ENCODE measurements at regions not wholly inside any gene's neighbourhood (a gene's known extent, or its start where the extent isn't known, plus 50 kb on each side); places are given as distances from the start of the nearest gene placed in this dataset.

GRCh38 chr2:35081001-35081621 is 1274.5 kb upstream of the CRIM1 start:
- no CpG with 5 or more reads among the region's 1 CpG for WGBS (ENCODE audit: insufficient coverage)
- Mint-ChIP-seq H3K27me3 (ENCODE audit: low read depth in 3 of 3) (no peaks in the 10 kb centered on the region), H3K9me3 (peaks cover 0 to 2% (median 0%) of the 10 kb centered on the region in 7 donors)

DNA sequence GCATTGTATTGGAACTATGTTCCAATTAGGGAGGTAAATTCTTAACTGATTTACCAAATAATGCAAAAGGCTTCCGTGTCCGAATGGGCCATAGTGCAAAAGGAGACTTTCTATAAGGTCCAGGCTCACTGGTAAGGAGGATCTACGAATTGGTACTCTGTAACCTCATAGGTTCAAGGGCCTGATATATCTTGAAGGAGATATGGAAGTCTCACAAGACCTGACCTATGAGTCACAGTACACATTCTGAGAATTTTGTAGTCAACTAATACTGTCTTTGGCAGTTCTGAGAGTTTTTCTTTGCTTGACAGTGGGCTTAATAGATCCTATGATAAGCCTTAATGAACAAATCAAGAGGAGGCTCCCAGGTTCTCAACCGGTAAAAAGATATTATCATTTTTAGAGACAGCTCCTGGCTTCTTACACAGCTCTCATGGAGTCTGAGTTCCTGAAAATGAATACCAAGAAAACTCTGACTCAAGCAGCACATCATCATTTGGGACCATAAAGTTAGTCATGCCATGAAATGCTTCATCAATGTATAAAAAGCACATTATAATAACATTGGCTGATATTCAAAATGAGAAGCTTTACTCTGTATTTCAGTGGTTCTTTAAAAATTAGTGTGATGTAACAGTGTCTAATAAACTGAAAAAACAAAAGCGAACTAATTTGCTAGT is 1275.2 kb upstream of the CRIM1 start:
- Histone ChIP-seq H4K20me1 (ENCODE audit: insufficient read depth, low read length) (no peaks in the 10 kb centered on the region), H3K27ac (ENCODE audit: low read depth in 1 of 2, low read length in 2 of 2) (no peak overlapping the region), H3K4me1 (ENCODE audit: control insufficient read depth in 1 of 2, insufficient read depth in 2 of 2, low read length in 2 of 2) (no peaks in the 10 kb centered on the region), H3K9me3 (replicated peaks in 1 of 2; ENCODE audit: control insufficient read depth in 1 of 2, insufficient read depth in 1 of 2, low read length in 2 of 2) (peaks cover 0 to 3% of the 10 kb centered on the region in 2 donors), H2AFZ (ENCODE audit: insufficient read depth, low read depth, low read length, poor library complexity, severe bottlenecking) (no peak overlapping the region), H3K27me3 (ENCODE audit: control insufficient read depth in 2 of 2, insufficient read depth in 2 of 2, low read length in 2 of 2) (no peaks in the 10 kb centered on the region), H3K4me3 (replicated peaks in 1 of 3; ENCODE audit: low read depth in 2 of 3, low read length in 3 of 3) (no peak overlapping the region), H3K9ac (ENCODE audit: insufficient read depth, low read length, poor library complexity, severe bottlenecking) (no peak overlapping the region), H3K4me2 (replicated peaks; ENCODE audit: extremely low read depth, low read length, poor library complexity, severe bottlenecking) (no peak overlapping the region), H3K79me2 (ENCODE audit: insufficient read depth, low read length) (no peaks in the 10 kb centered on the region), H3K36me3 (replicated peaks in 1 of 2; ENCODE audit: control insufficient read depth in 1 of 2, insufficient read depth in 2 of 2, low read length in 2 of 2) (no peaks in the 10 kb centered on the region)
- Mint-ChIP-seq H3K27ac (no peak overlapping the region), H3K9me3 (peaks cover 0 to 2% (median 0%) of the 10 kb centered on the region in 7 donors), H3K4me1 (no peaks in the 10 kb centered on the region), H3K4me3 (no peak overlapping the region), H3K27me3 (ENCODE audit: low read depth in 3 of 3) (no peaks in the 10 kb centered on the region), H3K36me3 (no peaks in the 10 kb centered on the region)
- DNase-seq: no peak
- no peak for TF ChIP-seq CTCF (IDR thresholded peaks at IDR 0.05)
- no CpG with 5 or more reads among the region's 5 CpGs for WGBS (ENCODE audit: insufficient coverage)
- intact Hi-C loops (cut with micrococcal nuclease): no loop called here

More at GRCh38 chr2:35081001-35081621, 1274.5 kb upstream of the CRIM1 start:
- Mint-ChIP-seq H3K27ac (no peak overlapping the region), H3K4me1 (no peaks in the 10 kb centered on the region), H3K4me3 (no peak overlapping the region), H3K36me3 (no peaks in the 10 kb centered on the region)
- Histone ChIP-seq H3K4me2 (replicated peaks; ENCODE audit: extremely low read depth, low read length, poor library complexity, severe bottlenecking) (no peak overlapping the region), H4K20me1 (ENCODE audit: insufficient read depth, low read length) (no peaks in the 10 kb centered on the region), H3K27me3 (ENCODE audit: control insufficient read depth in 2 of 2, insufficient read depth in 2 of 2, low read length in 2 of 2) (no peaks in the 10 kb centered on the region), H2AFZ (ENCODE audit: insufficient read depth, low read depth, low read length, poor library complexity, severe bottlenecking) (no peak overlapping the region), H3K9ac (ENCODE audit: insufficient read depth, low read length, poor library complexity, severe bottlenecking) (no peak overlapping the region), H3K79me2 (ENCODE audit: insufficient read depth, low read length) (no peaks in the 10 kb centered on the region), H3K36me3 (replicated peaks in 1 of 2; ENCODE audit: control insufficient read depth in 1 of 2, insufficient read depth in 2 of 2, low read length in 2 of 2) (no peaks in the 10 kb centered on the region), H3K9me3 (replicated peaks in 1 of 2; ENCODE audit: control insufficient read depth in 1 of 2, insufficient read depth in 1 of 2, low read length in 2 of 2) (peaks cover 0 to 3% of the 10 kb centered on the region in 2 donors), H3K4me3 (replicated peaks in 1 of 3; ENCODE audit: low read depth in 2 of 3, low read length in 3 of 3) (no peak overlapping the region), H3K4me1 (ENCODE audit: control insufficient read depth in 1 of 2, insufficient read depth in 2 of 2, low read length in 2 of 2) (no peaks in the 10 kb centered on the region), H3K27ac (ENCODE audit: low read depth in 1 of 2, low read length in 2 of 2) (no peak overlapping the region)
- intact Hi-C loops (cut with micrococcal nuclease): no loop called here
- DNase-seq: no peak
- no peak for TF ChIP-seq CTCF (IDR thresholded peaks at IDR 0.05)

All from CD14-positive monocyte (primary cell).